ENCODE measurements at regions not wholly inside any gene's neighbourhood (a gene's known extent, or its start where the extent isn't known, plus 50 kb on each side); places are given as distances from the start of the nearest gene placed in this dataset.

DNA sequence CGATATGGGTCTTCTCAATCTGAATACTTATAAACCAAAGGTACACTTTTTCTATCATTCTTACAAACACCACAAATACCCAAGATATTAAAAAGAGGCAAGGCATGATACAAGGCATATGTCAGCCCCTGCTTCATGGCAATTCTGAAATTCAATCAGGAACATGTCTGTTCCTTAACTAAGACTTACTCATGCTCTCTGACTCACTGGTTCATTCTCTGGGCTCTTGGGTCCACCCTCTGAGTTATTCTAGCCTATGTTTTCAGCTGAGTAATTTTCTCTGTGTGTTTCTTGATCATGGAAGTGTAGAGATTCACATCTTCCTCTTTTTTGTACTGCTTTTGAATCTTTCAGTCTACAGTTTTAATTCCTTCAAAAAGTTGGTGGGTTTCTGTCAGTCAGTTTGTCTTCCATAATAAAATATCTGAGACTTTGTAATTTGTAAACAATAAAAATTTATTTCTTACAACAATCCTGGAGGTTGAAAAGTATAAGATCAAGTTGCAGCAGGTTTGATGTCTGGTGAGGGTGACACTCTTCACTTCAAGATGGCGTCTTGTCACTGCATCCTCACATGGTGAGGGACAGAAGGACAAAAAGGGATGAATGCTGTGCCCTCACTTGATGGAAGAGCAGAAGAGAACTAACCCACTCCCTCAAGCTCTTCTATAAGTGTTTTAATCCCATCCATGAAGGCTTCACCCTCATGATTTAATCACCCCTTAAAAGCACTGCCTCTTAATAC is 211.7 kb downstream of the FAM76B start:
- WGBS = 93% methylated on average over 2 of the region's 2 CpGs

DNA sequence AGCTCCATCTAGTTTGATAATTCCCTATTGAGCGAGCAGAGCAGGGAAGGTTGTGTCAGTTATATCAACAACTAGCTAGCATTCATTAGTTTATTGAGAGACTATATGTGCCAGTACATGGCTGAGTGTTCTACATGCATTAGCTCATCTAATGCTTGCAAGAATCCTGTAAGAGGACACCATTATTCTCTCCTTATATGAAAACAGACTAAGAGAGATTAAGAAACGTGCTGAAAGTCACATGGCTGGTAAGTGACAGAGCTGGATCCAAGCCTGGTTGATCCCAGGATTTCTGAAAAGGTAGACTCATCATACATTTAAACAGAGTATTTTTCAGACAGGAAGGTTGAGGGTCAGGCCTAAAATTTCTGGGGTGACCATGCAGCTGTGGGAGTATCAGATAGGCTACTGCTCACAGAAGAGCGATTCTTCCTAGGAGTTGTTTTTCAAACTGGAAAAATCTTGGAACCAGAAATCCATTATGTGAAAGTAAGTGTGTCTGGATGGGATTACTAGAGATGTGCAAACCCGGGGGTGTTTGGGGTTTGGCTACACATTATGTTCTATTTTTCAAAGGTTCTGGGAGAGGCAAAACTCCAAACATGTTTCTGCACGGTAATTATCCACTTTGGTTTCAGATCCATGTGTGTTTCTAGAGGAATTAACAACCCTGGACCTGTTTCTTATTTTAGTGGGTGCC is 213.3 kb downstream of the FAM76B start:
- Histone ChIP-seq H3K4me1 (ENCODE audit: insufficient read depth, low read length) (no peaks in the 10 kb centered on the region), H3K9me3 (ENCODE audit: insufficient read depth, low read depth, low read length) (no peaks in the 10 kb centered on the region), H3K4me3 (ENCODE audit: low read length) (no peak overlapping the region), H3K36me3 (ENCODE audit: insufficient read depth, low read length) (no peaks in the 10 kb centered on the region), H3K9ac (ENCODE audit: low read depth, low read length) (no peak overlapping the region), H3K27me3 (ENCODE audit: insufficient read depth, low read length) (no peaks in the 10 kb centered on the region), H3K27ac (ENCODE audit: low read depth, low read length) (no peak overlapping the region)
- WGBS = 94% methylated on average over 5 of the region's 5 CpGs

More for the DNA sequence above, 211.7 kb downstream of the FAM76B start:
- Histone ChIP-seq H3K9me3 (ENCODE audit: insufficient read depth, low read depth, low read length) (no peaks in the 10 kb centered on the region), H3K9ac (ENCODE audit: low read depth, low read length) (no peak overlapping the region), H3K4me3 (ENCODE audit: low read length) (no peak overlapping the region), H3K4me1 (ENCODE audit: insufficient read depth, low read length) (no peaks in the 10 kb centered on the region), H3K27me3 (ENCODE audit: insufficient read depth, low read length) (no peaks in the 10 kb centered on the region), H3K36me3 (ENCODE audit: insufficient read depth, low read length) (no peaks in the 10 kb centered on the region), H3K27ac (ENCODE audit: low read depth, low read length) (no peak overlapping the region)

DNA sequence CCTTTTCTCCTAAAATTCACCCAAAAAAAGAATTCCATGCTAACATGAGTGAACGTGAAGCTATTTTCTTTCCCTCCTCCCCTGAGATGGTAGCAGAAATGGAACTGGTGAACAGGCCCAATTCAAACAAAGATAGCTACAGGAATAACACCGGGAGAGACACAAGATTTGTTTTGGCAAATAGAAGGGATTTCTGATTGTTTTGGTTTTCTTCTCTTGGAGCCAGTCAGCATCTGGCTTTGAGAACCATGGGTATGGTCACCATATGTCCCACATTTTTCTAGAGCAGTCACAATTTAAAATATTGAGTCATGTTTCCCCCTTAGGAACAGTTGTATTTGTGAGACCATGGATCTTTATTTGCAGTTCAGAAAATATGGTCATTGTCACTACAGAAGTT is 214.1 kb downstream of the FAM76B start:
- Histone ChIP-seq H3K27me3 (ENCODE audit: insufficient read depth, low read length) (no peaks in the 10 kb centered on the region), H3K9ac (ENCODE audit: low read depth, low read length) (no peak overlapping the region), H3K36me3 (ENCODE audit: insufficient read depth, low read length) (no peaks in the 10 kb centered on the region), H3K4me3 (ENCODE audit: low read length) (no peak overlapping the region), H3K9me3 (ENCODE audit: insufficient read depth, low read depth, low read length) (no peaks in the 10 kb centered on the region), H3K4me1 (ENCODE audit: insufficient read depth, low read length) (no peaks in the 10 kb centered on the region), H3K27ac (ENCODE audit: low read depth, low read length) (no peak overlapping the region)
- 97% methylated on average over 2 of the region's 2 CpGs for WGBS

DNA sequence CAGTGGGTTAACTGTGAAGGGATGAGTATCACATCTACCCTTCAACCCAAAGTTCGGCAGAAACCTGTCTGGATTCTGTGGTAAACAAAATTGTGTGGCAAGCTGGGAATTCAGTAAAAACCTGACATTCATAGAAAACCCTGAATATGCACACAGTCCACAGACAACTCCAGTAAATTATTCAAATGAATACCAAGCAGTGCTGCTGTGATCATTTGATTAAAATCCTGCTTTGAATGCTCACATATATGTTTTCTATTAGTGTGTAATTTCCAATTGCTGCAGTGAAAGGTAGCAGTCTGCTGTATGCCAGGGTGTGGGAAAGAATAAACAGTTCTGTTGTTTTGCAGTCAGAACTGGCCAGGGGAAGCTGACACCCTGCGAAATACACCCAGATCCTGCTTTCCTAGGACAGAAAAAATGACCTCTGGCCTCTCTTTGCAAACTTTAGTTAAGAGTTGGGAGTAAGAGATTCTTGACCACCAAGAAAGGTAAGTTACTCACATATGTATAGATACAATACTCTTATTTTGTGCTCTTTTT is 217.8 kb downstream of the FAM76B start:
- WGBS = 100% methylated on average over 2 of the region's 2 CpGs
- H3K4me3 ChIP-seq (ENCODE audit: low read length) = no peak overlapping the region

GRCh38 chr11:95570845-95571244 is 218.7 kb downstream of the FAM76B start:
- H3K27ac ChIP-seq (ENCODE audit: low read depth, low read length) = no peak overlapping the region
- H3K9ac ChIP-seq (ENCODE audit: low read depth, low read length) = no peak overlapping the region
- H3K4me1 ChIP-seq (ENCODE audit: insufficient read depth, low read length) = no peaks in the 10 kb centered on the region; the same call in 1 of the 2 replicates
- H3K9me3 ChIP-seq (ENCODE audit: insufficient read depth, low read depth, low read length) = peaks cover 18% of the 10 kb centered on the region
- 88% methylated on average over 2 of the region's 2 CpGs for WGBS
- no peaks in the 10 kb centered on the region; the same call in 1 of the 2 replicates for H3K36me3 ChIP-seq (ENCODE audit: insufficient read depth, low read length)
- no peaks in the 10 kb centered on the region for H3K27me3 ChIP-seq (ENCODE audit: insufficient read depth, low read length)
- H3K4me3 ChIP-seq (ENCODE audit: low read length) = no peak overlapping the region

More for the DNA sequence above, 217.8 kb downstream of the FAM76B start:
- Histone ChIP-seq H3K27ac (ENCODE audit: low read depth, low read length) (no peak overlapping the region), H3K4me1 (ENCODE audit: insufficient read depth, low read length) (no peaks in the 10 kb centered on the region), H3K27me3 (ENCODE audit: insufficient read depth, low read length) (no peaks in the 10 kb centered on the region), H3K9me3 (ENCODE audit: insufficient read depth, low read depth, low read length) (peaks cover 18% of the 10 kb centered on the region), H3K9ac (ENCODE audit: low read depth, low read length) (no peak overlapping the region), H3K36me3 (ENCODE audit: insufficient read depth, low read length) (no peaks in the 10 kb centered on the region; the same call in 1 of the 2 replicates)

DNA sequence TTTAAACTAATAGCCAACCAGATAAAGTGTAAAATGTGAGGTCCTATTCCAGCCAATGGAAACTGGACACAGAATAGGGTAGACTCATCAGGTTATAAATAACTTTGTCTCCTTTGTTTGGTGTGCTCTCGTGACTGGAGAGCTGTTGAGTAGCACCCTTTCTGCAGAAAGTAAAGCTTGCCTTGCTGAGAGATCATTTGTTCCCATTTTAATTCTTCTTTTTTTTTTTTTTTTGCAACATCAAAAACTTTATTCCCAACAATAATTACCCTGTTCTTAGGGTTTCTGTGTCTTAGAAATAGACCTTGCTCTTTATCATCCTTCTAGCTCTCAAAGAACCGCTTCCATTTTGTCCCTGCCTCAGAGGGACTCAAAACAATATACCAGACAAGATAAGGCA is 220.4 kb downstream of the FAM76B start:
- Histone ChIP-seq H3K9me3 (ENCODE audit: insufficient read depth, low read depth, low read length) (peaks cover 18% of the 10 kb centered on the region), H3K27me3 (ENCODE audit: insufficient read depth, low read length) (no peaks in the 10 kb centered on the region), H3K9ac (ENCODE audit: low read depth, low read length) (no peak overlapping the region), H3K4me1 (ENCODE audit: insufficient read depth, low read length) (peaks cover 1% of the 10 kb centered on the region; the same call in 1 of the 2 replicates), H3K4me3 (ENCODE audit: low read length) (no peak overlapping the region), H3K27ac (ENCODE audit: low read depth, low read length) (no peak overlapping the region), H3K36me3 (ENCODE audit: insufficient read depth, low read length) (no peaks in the 10 kb centered on the region; the same call in 1 of the 2 replicates)
- 100% methylated on average over 2 of the region's 2 CpGs for WGBS

DNA sequence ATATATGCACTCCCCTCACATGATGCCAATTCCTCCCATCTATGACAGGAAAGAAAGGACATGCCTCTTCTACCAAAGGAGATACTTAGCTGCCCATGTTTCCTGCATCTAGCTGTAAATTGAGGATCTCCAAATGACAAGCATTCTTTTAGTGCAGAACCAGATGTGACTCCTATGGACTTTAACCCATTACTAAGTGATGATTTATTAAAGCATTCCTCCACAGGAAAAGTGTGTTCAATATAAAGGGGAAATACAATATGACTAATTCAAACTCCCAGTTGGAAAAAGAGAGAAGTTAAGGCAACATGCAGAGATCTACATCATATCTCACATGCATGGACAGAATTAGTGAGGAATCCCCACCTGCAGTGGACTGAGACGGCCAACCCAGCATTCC is 221.3 kb downstream of the FAM76B start:
- Histone ChIP-seq H3K4me3 (ENCODE audit: low read length) (no peak overlapping the region), H3K9ac (ENCODE audit: low read depth, low read length) (no peak overlapping the region), H3K4me1 (ENCODE audit: insufficient read depth, low read length) (peaks cover 10% of the 10 kb centered on the region; the same call in 1 of the 2 replicates), H3K27ac (ENCODE audit: low read depth, low read length) (no peak overlapping the region), H3K36me3 (ENCODE audit: insufficient read depth, low read length) (no peaks in the 10 kb centered on the region; the same call in 1 of the 2 replicates), H3K9me3 (ENCODE audit: insufficient read depth, low read depth, low read length) (peaks cover 18% of the 10 kb centered on the region), H3K27me3 (ENCODE audit: insufficient read depth, low read length) (no peaks in the 10 kb centered on the region)
- 100% methylated on average over 1 of the region's 1 CpG for WGBS

- H3K9ac ChIP-seq (ENCODE audit: low read depth, low read length) = no peak overlapping the region
- H3K4me1 ChIP-seq (ENCODE audit: insufficient read depth, low read length) = peaks cover 10% of the 10 kb centered on the region; the same call in 1 of the 2 replicates
- peaks cover 18% of the 10 kb centered on the region for H3K9me3 ChIP-seq (ENCODE audit: insufficient read depth, low read depth, low read length)
- H3K4me3 ChIP-seq (ENCODE audit: low read length) = no peak overlapping the region
- 100% methylated on average over 1 of the region's 1 CpG for WGBS
- H3K27ac ChIP-seq (ENCODE audit: low read depth, low read length) = no peak overlapping the region
- no peaks in the 10 kb centered on the region for H3K27me3 ChIP-seq (ENCODE audit: insufficient read depth, low read length)
- no peaks in the 10 kb centered on the region; the same call in 1 of the 2 replicates for H3K36me3 ChIP-seq (ENCODE audit: insufficient read depth, low read length)
Observed at GRCh38 chr11:95567685-95568084, 221.9 kb downstream of the FAM76B start.

DNA sequence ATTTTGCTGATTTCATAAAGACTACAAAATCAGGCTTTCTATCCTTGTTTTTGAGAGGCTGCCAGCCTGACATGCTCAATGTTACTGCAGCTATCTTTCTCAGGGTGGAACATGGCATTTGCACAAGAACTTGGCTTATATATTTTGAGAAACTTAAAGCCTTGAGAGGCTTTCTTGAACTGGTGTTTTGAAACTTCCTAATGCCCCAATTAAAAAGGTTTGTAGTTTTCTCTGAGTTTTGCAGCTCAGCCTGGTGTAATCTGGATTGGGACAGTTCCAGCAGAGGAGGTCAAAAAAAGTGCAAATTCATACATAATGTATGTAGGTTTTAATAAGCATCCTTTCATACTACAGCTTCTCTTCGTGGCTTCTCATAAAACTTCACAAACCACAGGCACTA is 223.4 kb downstream of the FAM76B start:
- no peak overlapping the region for H3K4me3 ChIP-seq (ENCODE audit: low read length)
- no peak overlapping the region for H3K9ac ChIP-seq (ENCODE audit: low read depth, low read length)
- H3K36me3 ChIP-seq (ENCODE audit: insufficient read depth, low read length) = no peaks in the 10 kb centered on the region; the same call in 1 of the 2 replicates
- no CpG with 5 or more reads among the region's 1 CpG for WGBS
- H3K27ac ChIP-seq (ENCODE audit: low read depth, low read length) = no peak overlapping the region
- H3K27me3 ChIP-seq (ENCODE audit: insufficient read depth, low read length) = no peaks in the 10 kb centered on the region
- peaks cover 10% of the 10 kb centered on the region; the same call in 1 of the 2 replicates for H3K4me1 ChIP-seq (ENCODE audit: insufficient read depth, low read length)
- H3K9me3 ChIP-seq (ENCODE audit: insufficient read depth, low read depth, low read length) = peaks cover 18% of the 10 kb centered on the region

DNA sequence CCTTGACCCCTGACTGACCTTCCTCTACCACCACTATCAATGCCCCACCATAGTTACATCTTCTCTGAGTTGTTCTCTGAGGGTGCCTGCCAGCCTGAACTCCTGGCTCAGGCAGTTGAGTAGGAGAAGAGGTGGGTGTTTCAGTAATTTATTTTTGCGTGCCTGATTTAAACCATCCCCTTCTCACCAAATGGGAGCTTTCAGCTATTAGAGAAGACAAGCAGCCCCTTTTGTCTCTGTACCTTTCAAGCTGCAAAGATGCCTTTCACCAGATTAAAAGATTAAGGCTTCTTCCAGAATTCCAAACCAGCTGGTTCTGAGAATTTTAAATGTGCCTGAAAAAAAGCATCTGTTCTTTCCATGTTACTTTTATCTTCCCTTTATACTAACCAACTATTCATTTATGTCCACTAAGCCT is 223.8 kb downstream of the FAM76B start:
- WGBS = 85% methylated on average over 1 of the region's 1 CpG
- H3K27me3 ChIP-seq (ENCODE audit: insufficient read depth, low read length) = no peaks in the 10 kb centered on the region
- no peak overlapping the region for H3K9ac ChIP-seq (ENCODE audit: low read depth, low read length)
- H3K4me3 ChIP-seq (ENCODE audit: low read length) = no peak overlapping the region
- H3K4me1 ChIP-seq (ENCODE audit: insufficient read depth, low read length) = peaks cover 10% of the 10 kb centered on the region; the same call in 1 of the 2 replicates
- no peak overlapping the region for H3K27ac ChIP-seq (ENCODE audit: low read depth, low read length)
- no peaks in the 10 kb centered on the region; the same call in 1 of the 2 replicates for H3K36me3 ChIP-seq (ENCODE audit: insufficient read depth, low read length)
- peaks cover 18% of the 10 kb centered on the region for H3K9me3 ChIP-seq (ENCODE audit: insufficient read depth, low read depth, low read length)

DNA sequence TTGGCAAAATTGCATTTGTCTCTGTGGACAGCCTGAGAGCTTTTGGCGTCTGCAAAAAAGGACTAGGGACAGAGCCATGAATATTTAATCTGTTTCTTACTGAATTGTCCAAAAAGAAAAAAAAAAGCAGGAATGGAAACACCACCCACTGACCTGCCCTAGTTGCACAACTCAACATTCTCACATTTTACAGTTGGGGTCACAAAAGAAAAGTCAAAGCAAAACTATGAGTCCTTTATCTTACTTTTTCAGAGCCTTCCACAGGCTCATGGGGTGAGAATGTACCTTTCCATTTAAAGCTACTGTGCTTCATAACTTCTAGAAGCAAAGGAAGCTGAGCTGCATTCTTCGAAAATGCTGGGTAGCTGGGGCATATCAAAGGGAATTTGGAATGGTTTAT is 225.7 kb downstream of the FAM76B start:
- H3K36me3 ChIP-seq (ENCODE audit: insufficient read depth, low read length) = no peaks in the 10 kb centered on the region
- H3K27me3 ChIP-seq (ENCODE audit: insufficient read depth, low read length) = no peaks in the 10 kb centered on the region
- H3K4me3 ChIP-seq (ENCODE audit: low read length) = no peak overlapping the region
- H3K27ac ChIP-seq (ENCODE audit: low read depth, low read length) = no peak overlapping the region
- 87% methylated on average over 1 of the region's 2 CpGs for WGBS
- H3K9me3 ChIP-seq (ENCODE audit: insufficient read depth, low read depth, low read length) = peaks cover 7% of the 10 kb centered on the region
- peaks cover 10% of the 10 kb centered on the region; the same call in 1 of the 2 replicates for H3K4me1 ChIP-seq (ENCODE audit: insufficient read depth, low read length)
- no peak overlapping the region for H3K9ac ChIP-seq (ENCODE audit: low read depth, low read length)

All from HUES64 (cell line).